Sigmoid colon (tissue), 4 donors: ENCODE measurements at regions not wholly inside any gene's neighbourhood (a gene's known extent, or its start where the extent isn't known, plus 50 kb on each side); places are given as distances from the start of the nearest gene placed in this dataset.

Experiments
- CTCF ChIP-seq, 4 experiments: fragments of 450-650 bp in 3 of 4; fragments of 200-600 bp in 1 of 4; IDR thresholded peaks; one replicate each; pipeline ENCODE4 v1.5.1; 2016 to 2019; ENCODE audit warnings: antibody characterized with exemption in 4 of 4, mild to moderate bottlenecking in 3 of 4, moderate library complexity in 2 of 4
- EP300 ChIP-seq, 4 donors: sonication (generic); formaldehyde crosslinking; IDR thresholded peaks; one replicate each; pipeline ENCODE4 v1.6.1; 2017; ENCODE audit warnings: antibody characterized with exemption in 4 of 4
- POLR2A ChIP-seq, 2 donors: fragments of 450-650 bp; IDR thresholded peaks; one replicate each; pipeline ENCODE4 v1.6.1; 2016; ENCODE audit warnings: antibody characterized with exemption in 2 of 2, mild to moderate bottlenecking in 2 of 2, moderate library complexity in 2 of 2
- POLR2AphosphoS5 ChIP-seq, 4 donors: sonication (generic); formaldehyde crosslinking; IDR thresholded peaks; one replicate each; pipeline ENCODE4 v1.6.1; 2017; ENCODE audit warnings: antibody characterized with exemption in 4 of 4

GRCh38 chr3:127085576-127085975, 102.7 kb downstream of the PLXNA1 start:
- no peak for TF ChIP-seq CTCF (IDR thresholded peaks at IDR 0.05)
- TF ChIP-seq POLR2A (IDR thresholded peaks at IDR 0.05) = no peak
- no peak for TF ChIP-seq POLR2AphosphoS5 (IDR thresholded peaks at IDR 0.05)
- TF ChIP-seq EP300 (IDR thresholded peaks at IDR 0.05) = no peak
